NB4 (cell line): ENCODE measurements at regions not wholly inside any gene's neighbourhood (a gene's known extent, or its start where the extent isn't known, plus 50 kb on each side); places are given as distances from the start of the nearest gene placed in this dataset.

Source experiments
- DNase-seq: peaks from one replicate; pipeline ENCODE4 v3.0.0; 2010; ENCODE audit warnings: low read depth
- H3K4me3 ChIP-seq: one replicate; pipeline ENCODE4 v1.5.1; 2011; ENCODE audit warnings: mild to moderate bottlenecking, low read depth, low read length, moderate library complexity
- CTCF ChIP-seq: IDR thresholded peaks from one replicate; pipeline ENCODE4 v1.5.1; 2012; ENCODE audit warnings: low read depth, low read length
- MAX ChIP-seq: IDR thresholded peaks from 2 replicates; pipeline ENCODE4 v1.6.1; 2011; ENCODE audit warnings: low read depth, low read length
- MYC ChIP-seq: IDR thresholded peaks from 2 replicates; pipeline ENCODE4 v1.6.1; 2011; ENCODE audit warnings: low read depth, low read length
- POLR2A ChIP-seq: IDR thresholded peaks from 2 replicates; pipeline ENCODE4 v1.6.1; 2011; ENCODE audit warnings: mild to moderate bottlenecking; ENCODE audit not compliant: insufficient read length; ENCODE audit errors: extremely low read depth

GRCh38 chr12:94702696-94703095, 52.3 kb upstream of the TMCC3 start:
- TF ChIP-seq CTCF (no peak), POLR2A (no peak), MAX (no peak), MYC (no peak)
- H3K4me3 ChIP-seq = no peak overlapping the region
- no peak for DNase-seq

- TF ChIP-seq POLR2A = no peak
- no peak for TF ChIP-seq MAX
- no peak for TF ChIP-seq MYC
- no peak for TF ChIP-seq CTCF
Observed at GRCh38 chr12:94701711-94702110, 51.4 kb upstream of the TMCC3 start.

GRCh38 chr12:94700662-94701061, 50.3 kb upstream of the TMCC3 start:
- no peak overlapping the region for H3K4me3 ChIP-seq
- no peak for TF ChIP-seq CTCF
- TF ChIP-seq POLR2A = no peak
- no peak for TF ChIP-seq MYC
- TF ChIP-seq MAX = no peak
- DNase-seq = no peak

More at GRCh38 chr12:94701711-94702110, 51.4 kb upstream of the TMCC3 start:
- DNase-seq = no peak
- H3K4me3 ChIP-seq = no peak overlapping the region
